ENCODE measurements at regions not wholly inside any gene's neighbourhood (a gene's known extent, or its start where the extent isn't known, plus 50 kb on each side); places are given as distances from the start of the nearest gene placed in this dataset.
A peak's percentile ranks its signal among the peaks of the same experiment; 100 is the strongest.

- no peaks in the 10 kb centered on the region for H3K36me3 ChIP-seq (ENCODE audit: low read depth)
- H3K9me3 ChIP-seq (ENCODE audit: severe bottlenecking) = no peaks in the 10 kb centered on the region
- no peak overlapping the region for H3K4me3 ChIP-seq (ENCODE audit: severe bottlenecking)
- no peak overlapping the region for H3K27ac ChIP-seq (ENCODE audit: poor library complexity, severe bottlenecking)
- H3K27me3 ChIP-seq (ENCODE audit: insufficient read depth, poor library complexity, severe bottlenecking) = no peaks in the 10 kb centered on the region
- no peak for ATAC-seq (ENCODE audit: low read depth)
- TF ChIP-seq, protein P1, sequence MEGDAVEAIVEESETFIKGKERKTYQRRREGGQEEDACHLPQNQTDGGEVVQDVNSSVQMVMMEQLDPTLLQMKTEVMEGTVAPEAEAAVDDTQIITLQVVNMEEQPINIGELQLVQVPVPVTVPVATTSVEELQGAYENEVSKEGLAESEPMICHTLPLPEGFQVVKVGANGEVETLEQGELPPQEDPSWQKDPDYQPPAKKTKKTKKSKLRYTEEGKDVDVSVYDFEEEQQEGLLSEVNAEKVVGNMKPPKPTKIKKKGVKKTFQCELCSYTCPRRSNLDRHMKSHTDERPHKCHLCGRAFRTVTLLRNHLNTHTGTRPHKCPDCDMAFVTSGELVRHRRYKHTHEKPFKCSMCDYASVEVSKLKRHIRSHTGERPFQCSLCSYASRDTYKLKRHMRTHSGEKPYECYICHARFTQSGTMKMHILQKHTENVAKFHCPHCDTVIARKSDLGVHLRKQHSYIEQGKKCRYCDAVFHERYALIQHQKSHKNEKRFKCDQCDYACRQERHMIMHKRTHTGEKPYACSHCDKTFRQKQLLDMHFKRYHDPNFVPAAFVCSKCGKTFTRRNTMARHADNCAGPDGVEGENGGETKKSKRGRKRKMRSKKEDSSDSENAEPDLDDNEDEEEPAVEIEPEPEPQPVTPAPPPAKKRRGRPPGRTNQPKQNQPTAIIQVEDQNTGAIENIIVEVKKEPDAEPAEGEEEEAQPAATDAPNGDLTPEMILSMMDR (IDR thresholded peaks at IDR 0.05; ENCODE audit: poor library complexity, severe bottlenecking) = no peak
- no peak for DNase-seq (ENCODE audit: low spot score)
- peaks cover 11% of the 10 kb centered on the region for H3K4me1 ChIP-seq (ENCODE audit: insufficient read depth, poor library complexity, severe bottlenecking)
Measured at GRCh38 chr4:124977045-124977444, 264.5 kb upstream of the ANKRD50 start.

- H3K4me1 ChIP-seq (ENCODE audit: insufficient read depth, poor library complexity, severe bottlenecking) = peaks cover 11% of the 10 kb centered on the region
- TF ChIP-seq, protein P1 (IDR thresholded peaks at IDR 0.05; ENCODE audit: poor library complexity, severe bottlenecking) = no peak
- peak; percentile 55; the same call in 1 of the 3 replicates for ATAC-seq (ENCODE audit: low read depth)
- H3K4me3 ChIP-seq (ENCODE audit: severe bottlenecking) = no peak overlapping the region
- no peaks in the 10 kb centered on the region for H3K9me3 ChIP-seq (ENCODE audit: severe bottlenecking)
- no peaks in the 10 kb centered on the region for H3K36me3 ChIP-seq (ENCODE audit: low read depth)
- H3K27me3 ChIP-seq (ENCODE audit: insufficient read depth, poor library complexity, severe bottlenecking) = no peaks in the 10 kb centered on the region
- no peak overlapping the region for H3K27ac ChIP-seq (ENCODE audit: poor library complexity, severe bottlenecking)
- DNase-seq (ENCODE audit: low spot score) = no peak
Measured at GRCh38 chr4:124974152-124974551, 261.6 kb upstream of the ANKRD50 start.

GRCh38 chr4:124973716-124974115 is 261.2 kb upstream of the ANKRD50 start:
- H3K4me3 ChIP-seq (ENCODE audit: severe bottlenecking) = no peak overlapping the region
- H3K27me3 ChIP-seq (ENCODE audit: insufficient read depth, poor library complexity, severe bottlenecking) = no peaks in the 10 kb centered on the region
- ATAC-seq (ENCODE audit: low read depth) (no peak), DNase-seq (ENCODE audit: low spot score) (no peak)
- H3K4me1 ChIP-seq (ENCODE audit: insufficient read depth, poor library complexity, severe bottlenecking) = peaks cover 11% of the 10 kb centered on the region
- H3K9me3 ChIP-seq (ENCODE audit: severe bottlenecking) = no peaks in the 10 kb centered on the region
- TF ChIP-seq, protein P1 (IDR thresholded peaks at IDR 0.05; ENCODE audit: poor library complexity, severe bottlenecking) = no peak
- H3K27ac ChIP-seq (ENCODE audit: poor library complexity, severe bottlenecking) = no peak overlapping the region
- H3K36me3 ChIP-seq (ENCODE audit: low read depth) = no peaks in the 10 kb centered on the region

DNA sequence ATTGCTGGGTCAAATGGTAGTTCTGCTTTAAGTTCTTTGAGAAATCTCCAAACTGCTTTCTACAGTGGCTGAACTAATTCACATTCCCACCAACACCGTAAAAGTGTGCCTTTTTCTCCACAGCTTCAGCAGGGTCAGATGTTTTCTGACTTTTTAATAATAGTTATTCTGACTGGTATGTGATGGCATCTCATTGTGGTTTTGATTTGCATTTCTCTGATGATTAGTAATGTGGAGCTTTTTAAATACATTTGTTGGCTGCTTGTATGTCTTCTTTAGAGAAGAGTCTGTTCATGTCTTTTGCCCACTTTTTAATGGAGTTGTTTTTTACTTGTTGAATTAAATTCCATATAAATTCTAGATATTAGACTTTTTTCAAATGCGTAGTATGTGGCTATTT is 257.5 kb upstream of the ANKRD50 start:
- Histone ChIP-seq H3K9me3 (ENCODE audit: severe bottlenecking) (no peaks in the 10 kb centered on the region), H3K27me3 (ENCODE audit: insufficient read depth, poor library complexity, severe bottlenecking) (no peaks in the 10 kb centered on the region), H3K36me3 (ENCODE audit: low read depth) (no peaks in the 10 kb centered on the region), H3K4me3 (ENCODE audit: severe bottlenecking) (no peak overlapping the region), H3K4me1 (ENCODE audit: insufficient read depth, poor library complexity, severe bottlenecking) (peaks cover 11% of the 10 kb centered on the region), H3K27ac (ENCODE audit: poor library complexity, severe bottlenecking) (no peak overlapping the region)
- ATAC-seq (ENCODE audit: low read depth) = no peak; the same call in 2 of the 3 replicates
- no peak for DNase-seq (ENCODE audit: low spot score)
- TF ChIP-seq, protein P1 (IDR thresholded peaks at IDR 0.05; ENCODE audit: poor library complexity, severe bottlenecking) = no peak

DNA sequence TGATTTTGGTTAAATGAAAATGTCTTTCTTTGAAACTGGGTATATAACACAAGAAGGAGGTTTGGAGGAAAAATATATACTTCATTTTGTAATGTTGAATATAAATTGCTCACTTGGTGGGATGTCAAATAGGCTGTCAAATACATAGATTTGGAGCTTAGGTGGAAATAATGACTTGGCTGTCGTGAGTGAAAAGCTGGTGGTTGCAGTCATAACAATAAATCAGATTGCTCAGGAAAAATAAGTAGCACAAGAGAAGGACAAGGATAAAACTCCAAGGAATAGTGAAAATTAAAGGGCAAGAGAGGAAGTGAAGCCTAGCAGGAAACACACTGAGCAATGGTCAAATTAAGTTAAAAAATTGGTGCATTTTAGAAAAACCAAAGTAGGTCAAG is 253.0 kb upstream of the ANKRD50 start:
- ATAC-seq (ENCODE audit: low read depth) (no peak), DNase-seq (ENCODE audit: low spot score) (no peak)
- Histone ChIP-seq H3K4me1 (ENCODE audit: insufficient read depth, poor library complexity, severe bottlenecking) (no peaks in the 10 kb centered on the region), H3K4me3 (ENCODE audit: severe bottlenecking) (no peak overlapping the region), H3K27me3 (ENCODE audit: insufficient read depth, poor library complexity, severe bottlenecking) (no peaks in the 10 kb centered on the region), H3K27ac (ENCODE audit: poor library complexity, severe bottlenecking) (no peak overlapping the region), H3K36me3 (ENCODE audit: low read depth) (no peaks in the 10 kb centered on the region), H3K9me3 (ENCODE audit: severe bottlenecking) (peaks cover 5% of the 10 kb centered on the region)
- TF ChIP-seq, protein P1 (IDR thresholded peaks at IDR 0.05; ENCODE audit: poor library complexity, severe bottlenecking) = no peak

Data from RWPE2 (cell line).